Mesenchymal stem cell (in vitro differentiated cells and primary cell): ENCODE measurements at regions not wholly inside any gene's neighbourhood (a gene's known extent, or its start where the extent isn't known, plus 50 kb on each side); places are given as distances from the start of the nearest gene placed in this dataset.
"Not testable (repeated sequence)": the region's sequence is repeated elsewhere in the genome, so short reads cannot be mapped to it uniquely, and the experiment has no call there.

Source experiments
- DNase-seq: peaks from one replicate; pipeline ENCODE4 v3.0.0-alpha.2; 2013
- H2AFZ ChIP-seq: one replicate; pipeline ENCODE4 v1.6.1; 2013; ENCODE audit warnings: low read depth, mild to moderate bottlenecking, control low read depth, inconsistent platforms, low read length, moderate library complexity
- H2AK5ac ChIP-seq: 2 replicates; pipeline ENCODE4 v1.6.1; 2013; ENCODE audit warnings: low read length, moderate library complexity, mild to moderate bottlenecking, inconsistent platforms; ENCODE audit not compliant: severe bottlenecking
- H2BK120ac ChIP-seq: one replicate; pipeline ENCODE4 v1.6.1; 2013; ENCODE audit warnings: low read depth, mild to moderate bottlenecking, inconsistent platforms, low read length, moderate library complexity
- H2BK12ac ChIP-seq, 2 experiments: one replicate each; pipeline ENCODE4 v1.6.1; 2013; ENCODE audit warnings: inconsistent platforms in 2 of 2, low read length in 2 of 2, mild to moderate bottlenecking in 2 of 2, moderate library complexity in 2 of 2, control low read depth in 1 of 2
- H2BK15ac ChIP-seq: one replicate; pipeline ENCODE4 v1.6.1; 2013; ENCODE audit warnings: mild to moderate bottlenecking, low read depth, inconsistent platforms; ENCODE audit not compliant: poor library complexity, severe bottlenecking
- H2BK5ac ChIP-seq: 2 replicates; pipeline ENCODE4 v1.6.1; 2013; ENCODE audit warnings: low read depth, mild to moderate bottlenecking, low read length, control low read depth, inconsistent platforms; ENCODE audit not compliant: poor library complexity, severe bottlenecking
- H3K14ac ChIP-seq, 2 experiments: one replicate each; pipeline ENCODE4 v1.6.1; 2013; ENCODE audit warnings: inconsistent platforms in 2 of 2, low read length in 2 of 2, control low read depth in 1 of 2, mild to moderate bottlenecking in 1 of 2, moderate library complexity in 1 of 2
- H3K18ac ChIP-seq, 2 experiments: one replicate each; pipeline ENCODE4 v1.6.1; 2013; ENCODE audit warnings: inconsistent platforms in 2 of 2, low read length in 2 of 2, control low read depth in 1 of 2, low read depth in 1 of 2, mild to moderate bottlenecking in 1 of 2
- H3K23ac ChIP-seq, 2 experiments: one replicate each; pipeline ENCODE4 v1.6.1; 2013; ENCODE audit warnings: inconsistent platforms in 2 of 2, low read length in 2 of 2, mild to moderate bottlenecking in 2 of 2, moderate library complexity in 2 of 2, control low read depth in 1 of 2
- H3K27ac ChIP-seq: 2 replicates; pipeline ENCODE4 v1.5.1; 2013; ENCODE audit warnings: mild to moderate bottlenecking, moderate library complexity, low read length, control low read depth, inconsistent platforms; ENCODE audit not compliant: poor library complexity, severe bottlenecking
- H3K27me3 ChIP-seq, 2 experiments: 2 replicates each; pipeline versions ENCODE4 v1.6.1 to v1.7.0; 2013; ENCODE audit warnings: low read length in 2 of 2, mild to moderate bottlenecking in 2 of 2, moderate library complexity in 2 of 2, control low read depth in 1 of 2, inconsistent platforms in 1 of 2; ENCODE audit not compliant: control insufficient read depth in 1 of 2, insufficient read depth in 1 of 2
- H3K36me3 ChIP-seq, 2 experiments: 2 replicates each; pipeline versions ENCODE4 v1.6.1 to v1.7.0; 2013; ENCODE audit warnings: low read length in 2 of 2, control low read depth in 1 of 2, inconsistent platforms in 1 of 2, low read depth in 1 of 2, mild to moderate bottlenecking in 1 of 2; ENCODE audit not compliant: insufficient read depth in 2 of 2, control insufficient read depth in 1 of 2
- H3K4ac ChIP-seq, 2 experiments: one replicate each; pipeline ENCODE4 v1.6.1; 2013; ENCODE audit warnings: inconsistent platforms in 2 of 2, low read length in 2 of 2, mild to moderate bottlenecking in 2 of 2, moderate library complexity in 2 of 2, control low read depth in 1 of 2, low read depth in 1 of 2
- H3K4me1 ChIP-seq: 2 replicates; pipeline ENCODE4 v1.6.1; 2013; ENCODE audit warnings: low read depth, low read length, control low read depth; ENCODE audit not compliant: control insufficient read depth, insufficient read depth
- H3K4me2 ChIP-seq: 2 replicates; pipeline ENCODE4 v1.6.1; 2013; ENCODE audit warnings: low read length, mild to moderate bottlenecking, inconsistent platforms; ENCODE audit not compliant: poor library complexity, severe bottlenecking
- H3K4me3 ChIP-seq, 2 experiments: 2 replicates each; pipeline versions ENCODE4 v1.5.1 to v1.7.0; 2013; ENCODE audit warnings: low read length in 2 of 2, mild to moderate bottlenecking in 2 of 2, control low read depth in 1 of 2, low read depth in 1 of 2; ENCODE audit not compliant: insufficient read depth in 1 of 2
- H3K79me1 ChIP-seq: replicated peaks from 2 replicates; pipeline ENCODE4 v1.6.1; 2013; ENCODE audit warnings: mild to moderate bottlenecking, control low read depth, low read length, inconsistent platforms; ENCODE audit not compliant: poor library complexity, severe bottlenecking
- H3K9ac ChIP-seq: 2 replicates; pipeline ENCODE4 v1.7.0; 2013; ENCODE audit warnings: mild to moderate bottlenecking, low read length, moderate library complexity
- H3K9me3 ChIP-seq: 2 replicates; pipeline ENCODE4 v1.7.0; 2013; ENCODE audit warnings: mild to moderate bottlenecking, low read length; ENCODE audit not compliant: control insufficient read depth
- H4K8ac ChIP-seq: one replicate; pipeline ENCODE4 v1.6.1; 2013; ENCODE audit warnings: inconsistent platforms, mild to moderate bottlenecking, low read length, moderate library complexity
- H4K91ac ChIP-seq: one replicate; pipeline ENCODE4 v1.6.1; 2013; ENCODE audit warnings: mild to moderate bottlenecking, low read length, inconsistent platforms
- WGBS: methylation state at CpG from one replicate; pipeline ENCODE4 v1.1.7; 2013; ENCODE audit warnings: mixed read lengths; 5-methylcytosine and 5-hydroxymethylcytosine counted together

GRCh38 chr2:175792881-175793280 is 209.2 kb downstream of the LNPK start:
- Histone ChIP-seq H3K18ac (no peak overlapping the region), H3K4me2 (no peak overlapping the region)
- no peak for DNase-seq

GRCh38 chr2:175792199-175792598 is 209.9 kb downstream of the LNPK start:
- Histone ChIP-seq H2BK15ac (no peak overlapping the region), H3K9me3 (peaks cover 12% of the 10 kb centered on the region), H3K27me3 (no peaks in the 10 kb centered on the region), H3K79me1 (no peaks in the 10 kb centered on the region), H2BK12ac (no peak overlapping the region), H2BK120ac (no peak overlapping the region), H2AFZ (no peak overlapping the region), H3K9ac (no peak overlapping the region), H3K4me2 (no peak overlapping the region), H3K36me3 (no peaks in the 10 kb centered on the region), H3K4me3 (no peak overlapping the region), H2BK5ac (no peak overlapping the region), H4K8ac (no peak overlapping the region), H4K91ac (no peak overlapping the region), H3K4ac (no peak overlapping the region), H3K27ac (no peak overlapping the region), H3K4me1 (no peaks in the 10 kb centered on the region), H3K14ac (no peak overlapping the region), H3K23ac (no peak overlapping the region), H2AK5ac (no peak overlapping the region), H3K18ac (no peak overlapping the region)
- 95% methylated on average over 5 of the region's 5 CpGs for WGBS
- DNase-seq = no peak

More at GRCh38 chr2:175792881-175793280, 209.2 kb downstream of the LNPK start:
- Histone ChIP-seq H4K91ac (no peak overlapping the region), H3K4me3 (no peak overlapping the region), H3K79me1 (no peaks in the 10 kb centered on the region), H3K9me3 (peaks cover 12% of the 10 kb centered on the region), H2AFZ (no peak overlapping the region), H3K4me1 (no peaks in the 10 kb centered on the region), H3K27me3 (no peaks in the 10 kb centered on the region), H3K14ac (no peak overlapping the region), H3K36me3 (no peaks in the 10 kb centered on the region), H2BK15ac (no peak overlapping the region), H2BK12ac (no peak overlapping the region), H4K8ac (no peak overlapping the region), H2BK5ac (no peak overlapping the region), H2AK5ac (no peak overlapping the region), H3K4ac (no peak overlapping the region), H3K23ac (no peak overlapping the region), H3K27ac (no peak overlapping the region), H2BK120ac (no peak overlapping the region), H3K9ac (no peak overlapping the region)

- no peaks in the 10 kb centered on the region for H3K27me3 ChIP-seq
- H3K23ac ChIP-seq = no peak overlapping the region
- no peak overlapping the region for H2BK120ac ChIP-seq
- no peak overlapping the region for H2BK12ac ChIP-seq
- no peak overlapping the region for H3K4ac ChIP-seq
- no peak overlapping the region for H2AFZ ChIP-seq
- no peak overlapping the region for H4K91ac ChIP-seq
- H3K9ac ChIP-seq = no peak overlapping the region
- H3K4me1 ChIP-seq = no peaks in the 10 kb centered on the region
- H3K14ac ChIP-seq = no peak overlapping the region
- no peak overlapping the region for H3K18ac ChIP-seq
- no peaks in the 10 kb centered on the region for H3K36me3 ChIP-seq
- no peak overlapping the region for H2BK5ac ChIP-seq
- DNase-seq = no peak
- no peak overlapping the region for H2BK15ac ChIP-seq
- no peaks in the 10 kb centered on the region for H3K79me1 ChIP-seq
- no peak overlapping the region for H2AK5ac ChIP-seq
- H3K9me3 ChIP-seq = no peaks in the 10 kb centered on the region
- no peak overlapping the region for H3K4me2 ChIP-seq
- H4K8ac ChIP-seq = no peak overlapping the region
- no peak overlapping the region for H3K27ac ChIP-seq
- WGBS = 77% methylated on average over 2 of the region's 3 CpGs
- H3K4me3 ChIP-seq = no peak overlapping the region
Measured at GRCh38 chr2:175786471-175787124, 215.5 kb downstream of the LNPK start.

GRCh38 chr2:175777337-175777736 is 224.7 kb downstream of the LNPK start:
- not testable (repeated sequence) for H3K14ac ChIP-seq, H3K27me3 ChIP-seq, H3K4ac ChIP-seq, H3K4me1 ChIP-seq, H2AFZ ChIP-seq, H3K36me3 ChIP-seq, H2BK5ac ChIP-seq, H2BK12ac ChIP-seq, H2BK120ac ChIP-seq, H3K18ac ChIP-seq, H2AK5ac ChIP-seq, H3K4me2 ChIP-seq, H3K27ac ChIP-seq, H3K79me1 ChIP-seq, H2BK15ac ChIP-seq, H4K8ac ChIP-seq, DNase-seq, H3K9me3 ChIP-seq, H4K91ac ChIP-seq, H3K9ac ChIP-seq, H3K4me3 ChIP-seq, H3K23ac ChIP-seq
- WGBS = 89% methylated on average over 1 of the region's 2 CpGs
